ENCODE measurements at regions not wholly inside any gene's neighbourhood (a gene's known extent, or its start where the extent isn't known, plus 50 kb on each side); places are given as distances from the start of the nearest gene placed in this dataset.

GRCh38 chr10:88060762-88061161 is 197.3 kb downstream of the PTEN start:
- DNase-seq: no peak

DNA sequence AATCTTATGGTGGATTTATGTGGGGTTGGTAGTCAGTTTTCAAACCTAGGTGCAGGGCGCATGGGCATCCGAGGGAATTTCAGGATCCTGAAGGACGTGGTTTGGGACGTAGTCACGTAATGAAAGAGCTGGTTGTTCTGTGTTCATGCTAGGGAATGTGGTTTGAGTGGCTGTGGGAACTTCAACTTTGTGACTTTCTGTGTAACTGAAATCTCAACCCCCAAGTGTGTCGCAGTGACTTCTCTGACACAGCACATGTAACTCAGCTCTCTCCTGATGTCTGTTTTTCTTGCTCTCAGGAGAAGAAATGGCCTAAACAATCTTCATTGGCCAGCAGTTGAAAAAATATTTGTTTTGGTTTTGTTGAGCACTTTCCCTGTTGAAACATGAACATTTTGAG is 199.0 kb downstream of the PTEN start:
- no peak for DNase-seq

- no peak for DNase-seq
Observed at GRCh38 chr10:88062798-88063472, 199.5 kb downstream of the PTEN start.

- DNase-seq: no peak
Observed at GRCh38 chr10:88063861-88064557, 200.6 kb downstream of the PTEN start.

- peak; percentile 54 for DNase-seq
Observed at GRCh38 chr10:88064608-88065382, 201.4 kb downstream of the PTEN start.

DNA sequence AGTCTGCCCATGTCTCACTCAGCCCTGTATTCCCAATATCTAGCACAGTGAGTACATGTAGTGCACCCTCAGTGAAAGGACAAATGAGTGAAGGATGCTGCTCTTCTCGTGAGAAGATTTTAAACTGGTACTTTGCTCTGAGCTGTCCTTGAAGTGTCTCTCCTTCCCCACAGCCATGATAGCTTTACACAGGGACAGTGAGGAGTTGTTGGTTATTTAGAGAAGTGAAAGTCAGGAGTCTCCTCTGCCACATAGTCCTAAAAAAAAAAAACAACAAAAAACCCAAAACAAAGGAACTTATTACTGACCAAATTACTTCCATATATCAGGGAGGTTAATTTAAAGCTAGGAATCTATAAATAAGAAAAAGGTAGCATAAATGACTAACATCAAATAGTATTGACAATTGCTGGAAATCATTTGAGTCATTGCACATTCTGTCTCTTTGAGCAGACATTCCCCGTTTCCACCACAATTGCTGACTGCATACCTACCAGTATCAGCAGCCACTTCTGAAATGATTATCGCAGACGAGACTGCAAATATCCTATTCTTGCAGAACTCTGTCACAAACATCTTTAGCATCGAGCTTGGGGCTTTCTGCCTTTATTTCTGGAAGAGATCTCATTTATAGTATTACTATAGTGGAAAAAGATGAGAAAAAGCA is 202.1 kb downstream of the PTEN start:
- DNase-seq: no peak

DNA sequence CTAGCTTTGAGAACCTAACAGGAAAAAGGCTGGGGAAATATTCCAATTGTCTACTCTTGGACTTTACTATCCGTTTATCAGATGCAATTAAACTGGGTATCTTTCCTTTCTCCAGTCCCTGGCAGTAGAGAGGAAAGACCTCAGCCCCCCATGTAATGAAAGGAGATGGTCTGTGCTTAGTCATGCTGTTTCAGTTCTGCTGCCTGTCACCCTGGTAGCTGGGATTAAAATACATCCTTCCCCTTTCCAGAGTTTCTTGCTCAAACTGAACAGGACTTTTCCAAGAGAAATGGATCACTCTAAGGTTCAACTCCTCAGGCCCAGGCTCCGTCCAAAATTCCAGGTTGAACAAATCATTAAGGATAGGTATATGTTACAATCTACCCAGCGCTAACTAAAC is 202.9 kb downstream of the PTEN start:
- no peak for DNase-seq

DNA sequence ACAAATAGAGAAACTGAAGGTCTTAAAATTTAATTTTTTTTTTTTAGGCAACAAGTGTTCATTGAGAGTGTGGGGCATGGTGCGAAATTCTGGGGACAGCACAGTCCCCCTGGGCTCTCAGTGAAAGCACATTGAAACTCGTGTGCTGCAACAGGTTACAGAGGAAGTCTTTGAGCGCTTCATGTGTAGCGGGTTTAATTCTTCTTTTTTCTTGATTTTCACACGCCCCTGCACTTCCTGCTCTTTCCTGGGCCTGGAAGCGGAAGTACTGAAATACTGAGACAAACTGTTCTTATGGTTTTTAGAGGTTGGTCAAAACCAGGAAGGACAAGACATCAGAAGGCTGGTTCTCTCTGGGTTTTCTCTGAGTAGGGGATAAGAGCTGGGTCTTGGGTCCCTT is 203.5 kb downstream of the PTEN start:
- no peak for DNase-seq

GRCh38 chr10:88067737-88068136 is 204.3 kb downstream of the PTEN start:
- DNase-seq: no peak

GRCh38 chr10:88069338-88069737 is 205.9 kb downstream of the PTEN start:
- no peak for DNase-seq

DNA sequence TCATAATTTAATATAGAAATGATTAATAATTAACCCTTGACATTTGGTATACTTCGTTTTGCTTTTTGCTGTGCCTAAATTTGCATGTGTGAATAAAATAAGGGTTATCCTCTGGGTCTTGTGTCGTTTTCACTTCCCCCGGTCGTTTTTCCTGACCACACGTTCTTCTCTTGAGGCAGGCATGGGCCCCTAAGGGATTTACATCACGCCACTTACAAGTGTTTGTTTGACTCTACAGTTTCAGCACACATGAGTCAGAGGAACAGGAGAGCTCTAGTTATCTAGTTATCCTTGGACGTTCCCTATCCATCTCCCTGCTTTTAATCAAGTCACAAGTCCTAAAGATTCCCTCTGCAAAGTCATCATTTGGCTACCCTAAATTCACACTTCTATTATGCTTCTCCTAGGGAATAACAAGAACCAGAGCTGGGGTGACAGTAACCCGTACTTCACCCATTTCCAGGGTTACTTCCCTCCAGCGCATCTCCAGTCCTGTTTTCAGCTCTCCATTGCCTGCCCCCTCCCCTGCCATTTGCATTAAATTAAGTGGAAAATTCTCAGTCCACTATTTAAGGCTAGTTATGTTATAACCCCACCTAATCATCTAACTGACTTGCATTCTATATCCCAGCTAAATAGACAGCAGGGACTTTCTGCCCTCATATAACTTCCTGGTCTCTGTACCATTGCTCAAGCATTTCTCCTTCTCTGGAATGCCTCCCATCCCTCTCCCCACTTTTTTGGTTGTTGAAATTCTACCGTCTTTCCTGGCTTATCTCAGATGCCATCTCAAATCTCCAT is 206.9 kb downstream of the PTEN start:
- DNase-seq: no peak

GRCh38 chr10:88071879-88072278 is 208.5 kb downstream of the PTEN start:
- no peak for DNase-seq

DNA sequence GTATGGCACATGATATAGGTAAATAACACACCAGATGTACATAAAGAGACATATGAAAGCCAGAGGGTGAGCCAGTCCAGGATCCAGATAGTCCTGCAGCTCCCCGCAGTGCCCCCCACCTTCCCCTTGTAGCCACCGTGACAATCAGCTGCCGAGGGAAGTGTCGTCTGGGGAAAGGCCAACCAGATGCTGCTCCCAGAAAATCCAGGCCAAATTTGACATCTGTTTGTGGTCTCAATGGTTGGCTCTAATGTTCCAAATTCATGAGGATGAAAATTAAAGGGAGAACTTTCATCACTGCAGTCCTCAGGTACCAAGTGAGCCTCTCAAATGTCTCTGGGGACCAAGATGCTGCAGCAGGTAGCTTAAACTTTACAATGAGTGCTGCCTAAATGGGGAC is 210.3 kb downstream of the PTEN start:
- no peak for DNase-seq

GRCh38 chr10:88074971-88075370 is 211.5 kb downstream of the PTEN start:
- no peak for DNase-seq

GRCh38 chr10:88076027-88076880 is 212.8 kb downstream of the PTEN start:
- DNase-seq: no peak

DNA sequence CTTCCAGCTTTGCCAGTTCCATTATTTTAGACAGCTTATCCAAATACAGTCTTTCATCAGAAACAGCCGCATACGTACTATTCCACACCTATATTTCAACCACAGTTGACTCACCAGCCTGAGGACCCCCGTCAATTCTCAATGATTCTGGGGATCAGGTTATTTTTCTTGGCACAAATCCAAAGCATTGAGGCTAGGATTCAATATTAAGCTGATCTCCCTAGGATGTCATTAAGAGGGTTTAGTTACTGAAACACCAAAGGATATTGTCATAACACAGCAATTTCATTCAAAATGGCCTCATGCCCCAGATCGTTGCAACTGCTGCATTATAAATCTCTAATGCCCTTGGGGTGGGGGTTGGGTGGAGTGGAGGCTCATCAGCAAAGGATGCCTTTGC is 214.6 kb downstream of the PTEN start:
- DNase-seq: no peak

DNA sequence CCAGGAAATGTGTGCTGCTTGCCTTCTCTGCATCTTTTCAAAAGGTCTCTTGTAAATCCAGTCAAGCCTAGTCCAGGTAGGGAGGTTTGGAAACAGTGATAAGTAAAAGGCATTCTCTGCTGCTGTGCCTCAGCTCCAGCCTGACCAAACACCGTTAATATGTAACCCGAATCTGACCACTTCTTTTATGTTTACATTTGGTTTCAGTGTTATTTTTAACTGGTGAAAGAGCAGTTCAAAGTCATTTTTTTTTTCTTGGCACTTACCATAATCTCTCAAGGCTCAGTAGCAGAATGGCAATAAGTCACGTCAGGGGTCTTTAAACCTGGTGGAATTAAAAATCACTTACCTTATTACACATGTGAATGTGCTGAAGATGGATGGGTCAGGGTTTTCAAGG is 216.8 kb downstream of the PTEN start:
- no peak for DNase-seq

- DNase-seq: no peak
Observed at GRCh38 chr10:88081457-88082054, 218.1 kb downstream of the PTEN start.

GRCh38 chr10:88082391-88082790 is 219.0 kb downstream of the PTEN start:
- no peak for DNase-seq

DNA sequence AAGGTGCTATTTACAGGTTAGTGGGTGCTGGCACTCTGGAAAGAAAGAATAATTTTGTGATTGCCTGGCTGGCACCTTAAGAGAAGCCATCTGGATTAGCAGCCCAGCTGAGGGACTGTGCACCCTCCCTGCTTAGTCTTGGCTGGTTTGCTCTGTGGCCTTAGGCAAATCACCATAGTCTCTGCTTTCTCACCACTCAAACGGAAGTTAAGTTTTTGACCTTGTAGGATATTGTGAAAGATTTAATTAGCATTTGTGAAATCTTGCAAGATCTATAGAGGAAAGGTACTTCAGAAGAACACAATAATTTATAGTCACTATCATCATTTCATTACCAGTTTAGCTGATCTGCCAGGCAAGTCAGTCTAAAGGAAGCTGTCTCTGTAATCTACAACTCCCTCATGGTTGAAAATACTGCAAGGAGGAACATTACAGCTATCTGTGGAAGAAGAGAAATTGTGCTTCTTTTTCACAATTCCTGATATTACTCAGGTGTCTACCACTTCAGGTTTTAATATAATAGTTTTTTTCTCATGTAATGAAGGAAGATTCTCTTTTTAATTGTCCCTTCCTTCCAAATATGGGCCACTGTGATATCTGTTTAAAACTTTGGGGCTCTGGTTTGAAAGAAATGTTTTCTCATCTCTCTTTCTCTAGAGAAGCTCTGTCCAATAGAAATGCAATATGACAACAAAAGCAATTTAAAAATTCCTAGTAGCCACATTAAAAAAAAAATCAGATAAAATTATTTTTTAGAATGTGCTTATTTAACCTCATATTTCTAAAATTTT is 219.6 kb downstream of the PTEN start:
- no peak for DNase-seq
